ENCODE measurements at regions not wholly inside any gene's neighbourhood (a gene's known extent, or its start where the extent isn't known, plus 50 kb on each side); places are given as distances from the start of the nearest gene placed in this dataset.

GRCh38 chr15:39139431-39140059, 441.3 kb upstream of the THBS1 start:
- no peak overlapping the region for H3K9ac ChIP-seq (ENCODE audit: low read length)
- H3K79me2 ChIP-seq (replicated peaks; ENCODE audit: insufficient read depth, low read length) = no peaks in the 10 kb centered on the region
- no peak overlapping the region for H3K27ac ChIP-seq (ENCODE audit: low read length)
- no peak overlapping the region for H3K4me3 ChIP-seq (ENCODE audit: low read length)
- H3K27me3 ChIP-seq (ENCODE audit: insufficient read depth, low read depth, low read length) = no peaks in the 10 kb centered on the region
- no peaks in the 10 kb centered on the region for H3K9me2 ChIP-seq (ENCODE audit: insufficient read depth, low read length)
- no peak overlapping the region for H2AFZ ChIP-seq (ENCODE audit: low read depth, low read length)
- TF ChIP-seq EZH2 (IDR thresholded peaks at IDR 0.05; ENCODE audit: borderline replicate concordance, insufficient read depth, low read length, poor library complexity, severe bottlenecking) = no peak
- no peak for TF ChIP-seq EP300 (conservative IDR thresholded peaks at IDR 0.05; ENCODE audit: poor library complexity, severe bottlenecking)
- no peak for TF ChIP-seq SMC3 (conservative IDR thresholded peaks at IDR 0.05; ENCODE audit: poor library complexity)
- no peak for TF ChIP-seq RAD21 (conservative IDR thresholded peaks at IDR 0.05)
- TF ChIP-seq CTCF (IDR thresholded peaks at IDR 0.05; ENCODE audit: poor library complexity, severe bottlenecking) = no peak
- TF ChIP-seq MXI1 (conservative IDR thresholded peaks at IDR 0.05; ENCODE audit: poor library complexity, severe bottlenecking) = no peak
- H3K36me3 ChIP-seq (ENCODE audit: insufficient read depth, low read length) = no peaks in the 10 kb centered on the region
- H3F3A ChIP-seq (ENCODE audit: insufficient read depth, low read length, poor library complexity, severe bottlenecking) = no peaks in the 10 kb centered on the region
- no peak overlapping the region for H3K4me2 ChIP-seq (ENCODE audit: low read length)
- H4K20me1 ChIP-seq (ENCODE audit: insufficient read depth) = no peaks in the 10 kb centered on the region
- H3K9me3 ChIP-seq (ENCODE audit: low read length) = no peaks in the 10 kb centered on the region

- Histone ChIP-seq H3K36me3 (ENCODE audit: insufficient read depth, low read length) (no peaks in the 10 kb centered on the region), H3K27me3 (ENCODE audit: insufficient read depth, low read depth, low read length) (no peaks in the 10 kb centered on the region), H4K20me1 (ENCODE audit: insufficient read depth) (no peaks in the 10 kb centered on the region), H3K27ac (ENCODE audit: low read length) (no peak overlapping the region), H3K79me2 (replicated peaks; ENCODE audit: insufficient read depth, low read length) (no peaks in the 10 kb centered on the region), H2AFZ (ENCODE audit: low read depth, low read length) (no peak overlapping the region), H3K9me2 (ENCODE audit: insufficient read depth, low read length) (no peaks in the 10 kb centered on the region), H3F3A (ENCODE audit: insufficient read depth, low read length, poor library complexity, severe bottlenecking) (no peaks in the 10 kb centered on the region), H3K9ac (ENCODE audit: low read length) (no peak overlapping the region), H3K9me3 (ENCODE audit: low read length) (no peaks in the 10 kb centered on the region), H3K4me2 (ENCODE audit: low read length) (no peak overlapping the region), H3K4me3 (ENCODE audit: low read length) (no peak overlapping the region)
- TF ChIP-seq TAF1 (IDR thresholded peaks at IDR 0.05; ENCODE audit: low read depth) (no peak), POLR2AphosphoS5 (IDR thresholded peaks at IDR 0.05) (no peak)
Observed at GRCh38 chr15:39140060-39140604, 440.7 kb upstream of the THBS1 start.

GRCh38 chr15:39142500-39142899, 438.4 kb upstream of the THBS1 start:
- Histone ChIP-seq H4K20me1 (ENCODE audit: insufficient read depth) (no peaks in the 10 kb centered on the region), H3K79me2 (replicated peaks; ENCODE audit: insufficient read depth, low read length) (no peaks in the 10 kb centered on the region), H3K4me2 (ENCODE audit: low read length) (no peak overlapping the region), H3K27ac (ENCODE audit: low read length) (no peak overlapping the region), H3K9me2 (ENCODE audit: insufficient read depth, low read length) (no peaks in the 10 kb centered on the region), H3K9me3 (ENCODE audit: low read length) (no peaks in the 10 kb centered on the region), H3K36me3 (ENCODE audit: insufficient read depth, low read length) (no peaks in the 10 kb centered on the region), H2AFZ (ENCODE audit: low read depth, low read length) (no peak overlapping the region), H3K4me3 (ENCODE audit: low read length) (no peak overlapping the region), H3F3A (ENCODE audit: insufficient read depth, low read length, poor library complexity, severe bottlenecking) (no peaks in the 10 kb centered on the region), H3K9ac (ENCODE audit: low read length) (no peak overlapping the region), H3K27me3 (ENCODE audit: insufficient read depth, low read depth, low read length) (no peaks in the 10 kb centered on the region)
- TF ChIP-seq SMC3 (conservative IDR thresholded peaks at IDR 0.05; ENCODE audit: poor library complexity) (no peak), MXI1 (conservative IDR thresholded peaks at IDR 0.05; ENCODE audit: poor library complexity, severe bottlenecking) (no peak), POLR2AphosphoS5 (IDR thresholded peaks at IDR 0.05) (no peak), TAF1 (IDR thresholded peaks at IDR 0.05; ENCODE audit: low read depth) (no peak), REST (IDR thresholded peaks at IDR 0.05; ENCODE audit: borderline replicate concordance) (no peak)
